ENCODE measurements at regions not wholly inside any gene's neighbourhood (a gene's known extent, or its start where the extent isn't known, plus 50 kb on each side); places are given as distances from the start of the nearest gene placed in this dataset.

DNA sequence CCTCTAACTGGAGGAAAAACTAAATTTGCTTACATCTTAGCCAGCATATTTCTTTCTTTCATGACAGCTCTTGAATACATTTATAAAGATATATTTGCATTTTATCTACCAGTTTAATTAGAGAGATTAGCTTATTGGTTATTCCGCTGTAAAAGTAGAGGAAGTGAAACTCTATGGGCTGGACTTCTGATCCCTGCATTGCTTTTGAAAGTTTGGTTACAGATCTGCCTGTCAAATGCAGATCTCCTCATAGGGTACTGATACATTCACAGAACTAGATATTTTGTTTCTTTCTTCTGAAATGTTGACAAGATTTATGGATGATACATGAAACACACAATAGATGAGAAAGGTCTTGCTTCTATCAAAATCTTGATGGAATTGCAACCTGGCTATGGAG is 581.4 kb upstream of the AADAT start:
- Histone ChIP-seq H3K27me3 (replicated peaks in 1 of 4; ENCODE audit: control insufficient read depth in 3 of 4, extremely low read depth in 1 of 4, insufficient read depth in 3 of 4, low read length in 3 of 4) (no peaks in the 10 kb centered on the region), H2BK120ac (replicated peaks; ENCODE audit: low read depth, low read length) (no peak overlapping the region), H3K4me2 (ENCODE audit: insufficient read depth in 1 of 2, low read depth in 2 of 2, low read length in 2 of 2) (no peak overlapping the region), H4K20me1 (replicated peaks in 1 of 2; ENCODE audit: control insufficient read depth in 1 of 2, insufficient read depth in 2 of 2, low read length in 2 of 2) (no peaks in the 10 kb centered on the region), H2AFZ (ENCODE audit: low read length) (no peak overlapping the region), H3K14ac (ENCODE audit: insufficient read length) (no peak overlapping the region), H4K5ac (ENCODE audit: insufficient read length, low read depth, low read length) (no peak overlapping the region), H3K56ac (replicated peaks; ENCODE audit: insufficient read length, low read depth, low read length) (no peak overlapping the region), H2BK12ac (ENCODE audit: low read depth, low read length) (no peak overlapping the region), H3K18ac (ENCODE audit: extremely low read depth, low read length) (no peak overlapping the region), H2BK20ac (ENCODE audit: low read length) (no peak overlapping the region), H4K91ac (replicated peaks; ENCODE audit: insufficient read length, low read length) (no peak overlapping the region), H3K9me3 (ENCODE audit: insufficient read depth in 2 of 2, low read depth in 1 of 2, low read length in 1 of 2) (no peaks in the 10 kb centered on the region), H3K36me3 (ENCODE audit: control insufficient read depth in 2 of 4, insufficient read depth in 4 of 4, low read length in 3 of 4) (no peaks in the 10 kb centered on the region), H2BK15ac (ENCODE audit: low read length) (no peak overlapping the region), H4K8ac (ENCODE audit: extremely low read depth, insufficient read depth, low read length) (no peak overlapping the region), H3K79me2 (ENCODE audit: control insufficient read depth in 1 of 2, insufficient read depth in 2 of 2, low read length in 2 of 2) (no peaks in the 10 kb centered on the region), H3K4me3 (ENCODE audit: extremely low read depth in 1 of 4, insufficient read depth in 2 of 4, low read depth in 3 of 4, low read length in 4 of 4) (no peak overlapping the region), H3K23ac (ENCODE audit: insufficient read length) (no peak overlapping the region), H3K9ac (replicated peaks in 1 of 4; ENCODE audit: extremely low read depth in 1 of 4, low read depth in 3 of 4, low read length in 3 of 4) (no peak overlapping the region), H2BK5ac (ENCODE audit: low read depth, low read length) (no peak overlapping the region), H3K4me1 (replicated peaks in 1 of 4; ENCODE audit: control insufficient read depth in 3 of 4, insufficient read depth in 4 of 4, low read length in 3 of 4) (no peaks in the 10 kb centered on the region), H3K27ac (ENCODE audit: low read depth, low read length) (no peak overlapping the region), H2AK5ac (ENCODE audit: low read depth, low read length) (no peak overlapping the region), H3K23me2 (ENCODE audit: low read depth, low read length) (no peaks in the 10 kb centered on the region), H3K4ac (replicated peaks; ENCODE audit: insufficient read length, low read depth, low read length) (no peak overlapping the region), H3K79me1 (ENCODE audit: low read depth, low read length) (no peaks in the 10 kb centered on the region)
- WGBS, 2 experiments (ENCODE audit: extremely low coverage in 1 of 2, insufficient coverage in 1 of 2, insufficient read length in 1 of 2, insufficient replicate concordance in 2 of 2, low coverage in 1 of 2, low lambda C conversion rate in 2 of 2, missing lambda C conversion rate in 1 of 2) = 94% methylated on average over 1 of the region's 1 CpG; no CpG with 5 or more reads in 1 of the 2 experiments
- DNase-seq (ENCODE audit: low read depth in 1 of 2, low spot score in 2 of 2) (no peak), FAIRE-seq (no peak)
- CTCF ChIA-PET (ENCODE audit: partially characterized antibody) = interaction anchor here (1.3 kb wide), 1 partner anchor 82 kb away, joined by 3 read pairs; no protein-coding TSS in a partner anchor
- POLR2A ChIA-PET (ENCODE audit: partially characterized antibody) = no interaction called here
- TF ChIP-seq POLR2A (IDR thresholded peaks at IDR 0.05; ENCODE audit: control extremely low read depth in 1 of 2, low read depth in 2 of 2, low read length in 2 of 2) (no peak), KDM5A (IDR thresholded peaks at IDR 0.05; ENCODE audit: low read length) (no peak), JUND (IDR thresholded peaks at IDR 0.05; ENCODE audit: low read length) (no peak)
- TF ChIP-seq, protein P1, sequence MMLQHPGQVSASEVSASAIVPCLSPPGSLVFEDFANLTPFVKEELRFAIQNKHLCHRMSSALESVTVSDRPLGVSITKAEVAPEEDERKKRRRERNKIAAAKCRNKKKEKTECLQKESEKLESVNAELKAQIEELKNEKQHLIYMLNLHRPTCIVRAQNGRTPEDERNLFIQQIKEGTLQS (IDR thresholded peaks at IDR 0.05; ENCODE audit: insufficient read depth, low read depth, low read length) = no peak
